ENCODE measurements at regions not wholly inside any gene's neighbourhood (a gene's known extent, or its start where the extent isn't known, plus 50 kb on each side); places are given as distances from the start of the nearest gene placed in this dataset.
A peak's percentile ranks its signal among the peaks of the same experiment; 100 is the strongest.

DNA sequence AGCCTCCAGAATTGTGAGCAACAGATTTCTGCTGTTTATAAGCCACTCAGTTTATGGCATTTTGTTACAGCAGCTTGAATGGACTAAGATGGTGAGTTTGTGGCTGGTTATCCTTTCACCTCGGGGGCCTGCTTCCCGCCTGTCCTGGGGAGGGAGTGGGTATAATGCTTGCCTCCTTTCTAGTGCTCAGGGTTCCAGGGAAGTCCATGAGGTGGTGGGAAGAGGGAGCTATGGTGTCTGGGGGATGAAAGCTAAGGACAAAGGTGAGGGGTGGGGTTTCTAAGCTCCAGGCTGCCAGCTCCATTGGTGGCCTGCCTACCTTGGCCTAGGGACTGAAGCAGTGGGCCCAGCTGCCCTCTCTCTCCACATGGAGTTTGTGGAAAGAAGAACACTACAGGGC is 50.2 kb upstream of the SDK2 start:
- no peak for DNase-seq (ENCODE audit: low spot score)

GRCh38 chr17:73695035-73695738 is 50.9 kb upstream of the SDK2 start:
- no peak for DNase-seq (ENCODE audit: low spot score)

GRCh38 chr17:73696251-73696650 is 52.0 kb upstream of the SDK2 start:
- DNase-seq (ENCODE audit: low spot score): no peak

- no peak for DNase-seq (ENCODE audit: low spot score)
Measured at GRCh38 chr17:73697872-73698271, 53.6 kb upstream of the SDK2 start.

DNA sequence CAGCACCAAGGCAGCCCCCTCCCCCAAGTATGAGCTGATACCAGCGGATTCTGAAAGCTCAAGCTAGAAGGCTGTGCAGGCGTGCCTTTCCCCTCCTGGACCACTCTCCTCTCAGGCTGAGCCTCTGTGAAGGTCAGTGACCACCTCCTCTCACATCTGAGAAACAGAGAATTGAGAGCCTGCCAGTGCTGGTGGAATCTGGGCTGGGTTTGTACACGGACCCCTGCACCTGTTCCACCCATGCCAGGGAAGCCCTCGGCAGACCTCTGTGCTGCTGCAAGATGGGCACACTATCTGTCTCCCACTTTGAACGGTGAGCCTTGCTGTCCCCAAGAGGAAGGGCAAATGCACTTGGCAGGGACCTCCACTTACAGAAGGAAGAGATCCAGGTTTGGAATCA is 54.7 kb upstream of the SDK2 start:
- no peak for DNase-seq (ENCODE audit: low spot score)

- DNase-seq (ENCODE audit: low spot score): no peak
Measured at GRCh38 chr17:73701701-73702100, 57.5 kb upstream of the SDK2 start.

DNA sequence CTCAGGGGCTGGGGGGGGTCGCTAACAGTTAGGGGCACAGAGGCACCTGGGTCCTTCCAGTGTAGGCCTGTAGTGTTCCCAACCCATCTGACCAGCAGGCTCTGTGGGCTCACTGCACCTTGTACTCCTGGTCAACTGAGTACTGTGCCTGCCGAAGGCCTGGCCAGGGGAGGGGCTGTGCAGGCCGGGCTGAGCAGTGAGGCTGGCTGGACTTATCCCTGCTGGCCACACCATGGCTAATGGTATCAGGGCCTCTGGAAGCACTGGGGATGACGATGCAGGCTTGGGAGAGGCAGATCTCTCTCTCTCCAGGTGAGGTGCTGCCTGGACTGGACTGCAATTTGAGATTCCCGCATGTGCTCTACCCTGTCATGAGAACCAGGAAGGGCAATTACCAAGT is 58.9 kb upstream of the SDK2 start:
- no peak for DNase-seq (ENCODE audit: low spot score)

- DNase-seq (ENCODE audit: low spot score): no peak
Measured at GRCh38 chr17:73703917-73704316, 59.7 kb upstream of the SDK2 start.

- no peak for DNase-seq (ENCODE audit: low spot score)
Measured at GRCh38 chr17:73705594-73705993, 61.3 kb upstream of the SDK2 start.

- no peak for DNase-seq (ENCODE audit: low spot score)
Measured at GRCh38 chr17:73706428-73706827, 62.2 kb upstream of the SDK2 start.

GRCh38 chr17:73706858-73707257 is 62.6 kb upstream of the SDK2 start:
- DNase-seq (ENCODE audit: low spot score): no peak

- DNase-seq (ENCODE audit: low spot score): no peak
Measured at GRCh38 chr17:73707358-73707757, 63.1 kb upstream of the SDK2 start.

GRCh38 chr17:73710095-73710592 is 65.9 kb upstream of the SDK2 start:
- peak; percentile 78 for DNase-seq (ENCODE audit: low spot score)

DNA sequence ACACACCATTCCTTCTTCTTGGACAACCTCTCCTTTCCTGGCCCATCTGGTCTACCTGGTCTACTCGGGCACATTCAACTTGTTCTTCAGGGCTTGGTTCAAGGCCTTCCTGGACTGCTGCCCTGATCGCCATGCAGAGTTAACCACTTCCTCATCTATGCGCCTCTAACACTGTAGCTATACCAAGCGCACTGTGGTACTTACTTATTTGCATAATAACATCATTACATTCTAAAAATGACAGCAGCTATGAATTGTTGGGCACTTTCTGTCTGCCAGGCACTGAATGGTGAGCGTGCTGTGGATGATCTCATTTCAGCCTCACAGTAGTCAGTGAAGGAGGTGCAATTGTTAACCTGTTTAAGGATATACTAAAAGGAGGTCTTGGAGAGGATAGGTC is 66.9 kb upstream of the SDK2 start:
- no peak for DNase-seq (ENCODE audit: low spot score)

GRCh38 chr17:73711916-73712315 is 67.7 kb upstream of the SDK2 start:
- DNase-seq (ENCODE audit: low spot score): no peak

DNA sequence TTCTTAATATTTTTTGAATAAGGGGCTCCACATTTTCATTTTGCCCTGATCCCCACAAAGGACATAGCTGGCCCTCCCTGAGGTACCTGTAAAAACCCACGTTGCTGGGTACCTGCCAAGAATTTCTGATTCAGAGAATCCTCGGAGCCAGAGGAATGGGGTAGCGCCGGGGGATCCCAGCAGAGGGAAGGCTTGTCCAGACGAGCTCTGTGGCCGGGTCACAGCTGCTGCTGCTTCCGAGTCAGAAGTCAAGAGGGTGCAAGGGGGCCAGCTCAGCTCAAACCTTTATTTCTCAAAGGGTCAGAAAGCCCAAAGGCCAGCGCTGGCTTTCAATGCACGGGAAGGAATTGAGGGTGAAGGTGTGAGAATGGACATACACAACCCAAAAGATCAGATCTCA is 68.9 kb upstream of the SDK2 start:
- DNase-seq (ENCODE audit: low spot score): no peak

- no peak for DNase-seq (ENCODE audit: low spot score)
Measured at GRCh38 chr17:73715769-73716168, 71.5 kb upstream of the SDK2 start.

DNA sequence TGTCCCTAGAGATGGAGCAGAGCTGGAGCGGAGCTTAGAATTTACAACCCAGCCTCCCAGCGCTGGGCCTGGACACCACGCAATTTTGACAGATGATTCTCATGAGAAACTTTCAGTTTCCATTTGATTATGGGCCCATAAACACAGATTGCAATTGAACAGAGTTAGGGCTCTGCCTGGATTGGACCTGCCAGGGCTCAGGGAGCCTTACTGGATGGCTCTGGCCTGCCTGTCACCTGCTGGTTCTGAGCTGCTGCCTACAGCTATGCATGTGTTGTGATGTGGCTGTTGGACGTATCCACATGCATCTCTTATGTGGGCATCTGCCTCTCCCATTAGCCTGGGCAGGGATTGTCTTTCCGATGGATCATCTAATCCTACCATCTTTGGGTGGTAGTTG is 73.4 kb upstream of the SDK2 start:
- DNase-seq (ENCODE audit: low spot score): no peak

DNA sequence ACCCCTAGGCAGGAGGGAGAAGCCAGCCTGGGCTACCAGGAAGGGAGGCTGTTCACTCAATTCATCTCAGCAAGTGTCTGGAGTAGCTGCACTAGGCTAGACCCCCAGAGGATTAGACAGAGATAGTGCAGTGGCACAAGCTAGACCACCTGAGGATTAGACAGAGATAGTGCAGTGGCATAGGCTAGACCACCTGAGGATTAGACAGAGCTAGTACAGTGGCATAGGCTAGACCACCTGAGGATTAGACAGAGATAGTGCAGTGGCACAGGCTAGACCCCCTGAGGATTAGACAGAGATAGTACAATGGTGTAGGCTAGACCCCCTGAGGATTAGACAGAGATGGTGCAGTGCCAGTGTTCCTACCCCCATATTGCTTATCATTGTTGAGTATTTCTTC is 74.1 kb upstream of the SDK2 start:
- DNase-seq (ENCODE audit: low spot score): no peak

DNA sequence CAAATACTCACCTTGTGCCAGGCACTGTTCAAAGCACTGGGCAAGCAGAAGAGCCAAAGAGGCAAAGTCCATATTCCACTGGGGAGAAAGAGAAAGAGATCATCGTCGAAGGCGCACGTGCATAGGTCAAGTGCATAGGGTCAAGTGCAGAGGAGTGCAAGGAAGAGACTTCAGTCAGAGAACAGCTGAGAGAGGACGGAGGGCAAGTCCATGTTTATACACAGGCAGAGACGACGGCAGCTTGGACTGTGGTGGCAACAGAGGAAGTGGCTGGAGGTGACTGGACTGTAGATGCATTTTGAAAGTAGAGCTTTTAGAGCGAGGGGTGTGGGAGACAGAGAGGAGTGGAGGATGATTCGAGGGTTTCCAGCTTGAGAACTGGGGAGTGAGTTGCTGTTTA is 74.7 kb upstream of the SDK2 start:
- DNase-seq (ENCODE audit: low spot score): no peak

GRCh38 chr17:73719588-73720071 is 75.4 kb upstream of the SDK2 start:
- no peak for DNase-seq (ENCODE audit: low spot score)

DNA sequence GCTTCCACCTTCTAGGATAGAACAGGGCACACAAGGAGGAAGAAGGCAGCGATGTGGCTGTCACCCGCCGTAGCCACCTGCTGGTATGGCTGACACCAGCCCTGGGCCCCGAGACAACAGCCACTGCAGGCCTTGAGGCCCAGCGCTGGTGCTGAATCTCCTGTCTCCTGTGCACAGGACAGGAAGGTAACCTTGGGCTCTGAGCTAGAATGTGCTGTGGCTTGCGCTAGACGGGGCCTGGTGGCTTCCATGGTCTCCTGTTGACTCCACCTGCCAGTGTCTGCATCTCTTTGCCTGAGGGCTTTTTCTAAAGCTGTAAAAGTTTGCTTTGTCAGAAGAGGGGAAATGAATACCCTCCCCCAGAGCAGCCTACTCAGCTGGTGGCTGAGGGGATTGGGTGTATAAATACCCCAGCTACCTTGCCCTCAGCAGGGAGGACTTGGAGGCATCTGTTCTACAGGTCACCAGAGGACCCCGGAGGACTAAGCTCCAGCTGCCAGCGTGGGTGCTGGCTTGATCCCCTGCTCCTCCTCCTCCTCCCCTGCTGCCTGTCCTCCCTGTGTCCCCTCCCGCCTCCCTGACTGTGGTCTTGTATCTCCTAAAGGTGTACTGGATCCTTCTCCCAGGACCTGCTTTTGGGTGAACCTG is 76.1 kb upstream of the SDK2 start:
- no peak for DNase-seq (ENCODE audit: low spot score)

GRCh38 chr17:73722165-73722564 is 77.9 kb upstream of the SDK2 start:
- DNase-seq (ENCODE audit: low spot score): no peak

GRCh38 chr17:73723317-73723716 is 79.1 kb upstream of the SDK2 start:
- no peak for DNase-seq (ENCODE audit: low spot score)
